ENCODE measurements at regions not wholly inside any gene's neighbourhood (a gene's known extent, or its start where the extent isn't known, plus 50 kb on each side); places are given as distances from the start of the nearest gene placed in this dataset.

DNA sequence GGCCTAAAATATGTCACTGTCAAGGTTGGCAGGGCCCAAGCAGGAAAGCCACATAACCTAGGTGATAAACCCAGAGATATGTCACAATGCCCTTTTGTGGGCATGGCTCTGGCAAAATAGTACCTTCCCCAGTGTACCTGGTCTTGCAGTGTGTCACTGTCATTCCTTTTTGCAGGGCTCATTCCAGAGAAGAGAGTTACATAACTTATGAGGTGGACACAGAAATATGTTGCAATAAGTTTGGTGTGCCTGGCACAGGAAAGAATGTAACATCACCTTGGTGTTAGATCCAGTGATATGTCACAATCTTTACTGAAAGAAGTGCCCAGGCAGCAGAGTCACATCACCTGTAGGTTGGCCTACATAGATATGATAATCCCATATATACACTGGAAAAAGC, 910.8 kb upstream of the TSPY4 start:
- intact Hi-C loops (cut with DNase I; ENCODE audit: low total_unique reads): no loop called here
- no peak overlapping the region for H3K4me3 ChIP-seq
- H3K9me3 ChIP-seq: no peaks in the 10 kb centered on the region
- TF ChIP-seq, protein P1, sequence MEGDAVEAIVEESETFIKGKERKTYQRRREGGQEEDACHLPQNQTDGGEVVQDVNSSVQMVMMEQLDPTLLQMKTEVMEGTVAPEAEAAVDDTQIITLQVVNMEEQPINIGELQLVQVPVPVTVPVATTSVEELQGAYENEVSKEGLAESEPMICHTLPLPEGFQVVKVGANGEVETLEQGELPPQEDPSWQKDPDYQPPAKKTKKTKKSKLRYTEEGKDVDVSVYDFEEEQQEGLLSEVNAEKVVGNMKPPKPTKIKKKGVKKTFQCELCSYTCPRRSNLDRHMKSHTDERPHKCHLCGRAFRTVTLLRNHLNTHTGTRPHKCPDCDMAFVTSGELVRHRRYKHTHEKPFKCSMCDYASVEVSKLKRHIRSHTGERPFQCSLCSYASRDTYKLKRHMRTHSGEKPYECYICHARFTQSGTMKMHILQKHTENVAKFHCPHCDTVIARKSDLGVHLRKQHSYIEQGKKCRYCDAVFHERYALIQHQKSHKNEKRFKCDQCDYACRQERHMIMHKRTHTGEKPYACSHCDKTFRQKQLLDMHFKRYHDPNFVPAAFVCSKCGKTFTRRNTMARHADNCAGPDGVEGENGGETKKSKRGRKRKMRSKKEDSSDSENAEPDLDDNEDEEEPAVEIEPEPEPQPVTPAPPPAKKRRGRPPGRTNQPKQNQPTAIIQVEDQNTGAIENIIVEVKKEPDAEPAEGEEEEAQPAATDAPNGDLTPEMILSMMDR (IDR thresholded peaks at IDR 0.05): no peak
- TF ChIP-seq POLR2A (IDR thresholded peaks at IDR 0.05) (no peak), POLR2AphosphoS5 (IDR thresholded peaks at IDR 0.05) (no peak)
- no peaks in the 10 kb centered on the region for H3K36me3 ChIP-seq
- H3K4me1 ChIP-seq: no peaks in the 10 kb centered on the region
- H3K27ac ChIP-seq: no peak overlapping the region
- no peaks in the 10 kb centered on the region for H3K27me3 ChIP-seq
- DNase-seq (ENCODE audit: low spot score in 2 of 2): no peak

- intact Hi-C loops (cut with DNase I; ENCODE audit: low total_unique reads): no loop called here
- Histone ChIP-seq H3K27me3 (no peaks in the 10 kb centered on the region), H3K27ac (no peak overlapping the region), H3K9me3 (no peaks in the 10 kb centered on the region), H3K4me1 (no peaks in the 10 kb centered on the region), H3K4me3 (no peak overlapping the region), H3K36me3 (no peaks in the 10 kb centered on the region)
- TF ChIP-seq, protein P1 (IDR thresholded peaks at IDR 0.05): no peak
- TF ChIP-seq POLR2A (IDR thresholded peaks at IDR 0.05) (no peak), POLR2AphosphoS5 (IDR thresholded peaks at IDR 0.05) (no peak)
- no peak for DNase-seq (ENCODE audit: low spot score in 2 of 2)
Measured at GRCh38 chrY:8437510-8437909, 899.8 kb upstream of the TSPY4 start.

DNA sequence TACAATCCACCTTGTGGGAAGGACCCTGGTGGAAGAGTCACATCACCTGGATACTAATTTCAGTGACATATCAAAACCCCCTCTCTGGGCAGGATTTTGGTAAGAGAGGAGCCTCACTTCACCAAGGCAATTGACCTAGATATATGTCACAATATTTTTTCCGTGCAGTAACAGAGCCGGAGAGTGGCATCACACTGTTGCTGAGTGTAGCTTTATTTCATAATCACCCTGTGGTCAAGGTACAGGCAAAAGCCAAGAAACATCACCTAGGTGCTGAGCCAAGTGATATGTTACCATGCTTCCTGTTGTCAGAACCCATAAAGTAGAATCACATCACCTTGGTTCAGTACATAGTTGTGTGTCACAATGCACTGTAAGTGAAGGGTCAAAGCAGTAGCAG, 895.2 kb upstream of the TSPY4 start:
- Histone ChIP-seq H3K27me3 (no peaks in the 10 kb centered on the region), H3K4me3 (no peak overlapping the region), H3K4me1 (no peaks in the 10 kb centered on the region), H3K27ac (no peak overlapping the region), H3K36me3 (no peaks in the 10 kb centered on the region), H3K9me3 (no peaks in the 10 kb centered on the region)
- intact Hi-C loops (cut with DNase I; ENCODE audit: low total_unique reads): no loop called here
- TF ChIP-seq POLR2AphosphoS5 (IDR thresholded peaks at IDR 0.05) (no peak), POLR2A (IDR thresholded peaks at IDR 0.05) (no peak)
- TF ChIP-seq, protein P1 (IDR thresholded peaks at IDR 0.05): no peak
- no peak for DNase-seq (ENCODE audit: low spot score in 2 of 2)

DNA sequence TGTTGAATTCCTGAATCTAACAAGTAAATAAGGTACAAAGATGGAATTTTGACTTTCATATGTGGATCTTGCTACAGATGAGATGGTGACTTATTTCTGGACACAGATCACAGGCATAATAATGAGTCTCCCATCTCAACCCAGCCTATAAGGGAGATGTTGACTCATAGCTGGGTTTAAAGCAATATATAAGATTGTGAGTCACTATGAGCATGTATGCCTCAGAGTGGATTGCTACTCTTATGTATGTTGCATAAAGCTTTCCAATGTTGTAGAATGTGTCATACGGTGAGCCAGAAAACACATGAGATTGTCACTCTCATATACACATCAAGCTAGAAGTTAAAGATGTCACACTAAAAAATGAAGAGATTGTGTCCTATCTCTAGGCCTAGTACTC, 884.3 kb upstream of the TSPY4 start:
- no peaks in the 10 kb centered on the region for H3K36me3 ChIP-seq
- TF ChIP-seq, protein P1 (IDR thresholded peaks at IDR 0.05): no peak
- TF ChIP-seq POLR2A (IDR thresholded peaks at IDR 0.05): no peak
- TF ChIP-seq POLR2AphosphoS5 (IDR thresholded peaks at IDR 0.05): no peak
- intact Hi-C loops (cut with DNase I; ENCODE audit: low total_unique reads): no loop called here
- H3K9me3 ChIP-seq: no peaks in the 10 kb centered on the region
- DNase-seq (ENCODE audit: low spot score in 2 of 2): no peak
- H3K27ac ChIP-seq: no peak overlapping the region
- H3K4me3 ChIP-seq: no peak overlapping the region
- H3K27me3 ChIP-seq: no peaks in the 10 kb centered on the region
- H3K4me1 ChIP-seq: no peaks in the 10 kb centered on the region

DNA sequence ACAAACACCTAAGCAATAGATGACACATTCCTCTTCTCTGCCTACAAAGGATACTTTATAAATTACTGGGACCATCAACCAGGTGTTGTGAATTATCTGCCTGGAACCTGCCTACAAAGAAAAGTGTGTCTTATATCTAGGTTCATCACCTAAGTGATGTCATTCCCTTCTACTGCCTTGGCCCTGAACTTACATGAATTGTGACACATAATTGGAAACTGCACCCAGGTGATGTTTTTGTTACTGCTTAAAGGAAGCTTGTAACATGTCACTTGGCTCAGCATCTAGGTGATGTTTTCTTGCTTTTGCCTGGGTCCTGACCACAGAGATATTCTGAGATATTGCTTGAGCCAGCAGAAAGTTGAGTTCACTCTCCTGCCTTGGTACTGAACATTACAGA, 870.5 kb upstream of the TSPY4 start:
- TF ChIP-seq, protein P1 (IDR thresholded peaks at IDR 0.05): no peak
- TF ChIP-seq POLR2AphosphoS5 (IDR thresholded peaks at IDR 0.05): no peak
- no peak for TF ChIP-seq POLR2A (IDR thresholded peaks at IDR 0.05)
- Histone ChIP-seq H3K4me3 (no peak overlapping the region), H3K27me3 (no peaks in the 10 kb centered on the region), H3K27ac (no peak overlapping the region), H3K36me3 (no peaks in the 10 kb centered on the region), H3K4me1 (no peaks in the 10 kb centered on the region), H3K9me3 (no peaks in the 10 kb centered on the region)
- intact Hi-C loops (cut with DNase I; ENCODE audit: low total_unique reads): no loop called here
- DNase-seq (ENCODE audit: low spot score in 2 of 2): no peak

Measured in breast epithelium (tissue), 4 donors.